H1 (cell line): ENCODE measurements at regions not wholly inside any gene's neighbourhood (a gene's known extent, or its start where the extent isn't known, plus 50 kb on each side); places are given as distances from the start of the nearest gene placed in this dataset.

Experiments used
- ASH2L ChIP-seq: fragments of 200-600, 300-600 bp; sonication (generic); IDR thresholded peaks from one replicate; pipeline ENCODE4 v1.7.1; 2017; ENCODE audit warnings: low read length
- ATF2 ChIP-seq: IDR thresholded peaks from 2 replicates; pipeline ENCODE4 v1.6.1; 2012; ENCODE audit warnings: low read length, inconsistent platforms
- CBX8 ChIP-seq: fragments of 300-800, 300-1000 bp; sonication (generic); IDR thresholded peaks from 2 replicates; pipeline ENCODE4 v1.7.1; 2016; ENCODE audit warnings: low read depth, low read length, borderline replicate concordance
- CTCF ChIP-seq, 3 experiments: IDR thresholded peaks; 1 replicate in 2 of 3; 2 replicates in 1 of 3; pipeline versions ENCODE4 v1.5.1 to v1.6.1; 2011; ENCODE audit warnings: low read length in 3 of 3, mild to moderate bottlenecking in 3 of 3, inconsistent platforms in 2 of 3, low read depth in 1 of 3, moderate library complexity in 1 of 3; ENCODE audit not compliant: insufficient read depth in 1 of 3; ENCODE audit errors: control extremely low read depth in 1 of 3
- EP300 ChIP-seq, 2 experiments: IDR thresholded peaks; 1 replicate in 1 of 2; 2 replicates in 1 of 2; pipeline ENCODE4 v1.6.1; 2011 to 2012; ENCODE audit warnings: low read depth in 2 of 2, low read length in 2 of 2, mild to moderate bottlenecking in 2 of 2, borderline replicate concordance in 1 of 2, inconsistent platforms in 1 of 2, moderate library complexity in 1 of 2
- POLR2AphosphoS5 ChIP-seq: IDR thresholded peaks from 2 replicates; pipeline ENCODE4 v1.6.1; 2011; ENCODE audit warnings: low read depth, low read length
- SIN3A ChIP-seq, 2 experiments: IDR thresholded peaks in 1 of 2; conservative IDR thresholded peaks in 1 of 2; 2 replicates each; pipeline ENCODE4 v1.6.1; 2011 to 2012; ENCODE audit warnings: low read length in 2 of 2, improper control_type of control experiment in 1 of 2, low read depth in 1 of 2, mild to moderate bottlenecking in 1 of 2
- TAF1 ChIP-seq: IDR thresholded peaks from 2 replicates; pipeline ENCODE4 v1.6.1; 2011; ENCODE audit warnings: mild to moderate bottlenecking, low read depth, low read length
- TEAD4 ChIP-seq: IDR thresholded peaks from 2 replicates; pipeline ENCODE4 v1.6.1; 2012; ENCODE audit warnings: low read depth, low read length, inconsistent platforms, mixed read lengths

- no peak for TF ChIP-seq SIN3A (conservative IDR thresholded peaks at IDR 0.05 in 1 of 2, IDR thresholded peaks at IDR 0.05 in 1 of 2; ENCODE audit: low read depth in 1 of 2, low read length in 2 of 2)
- TF ChIP-seq CTCF (IDR thresholded peaks at IDR 0.05; ENCODE audit: control extremely low read depth in 1 of 3, insufficient read depth in 1 of 3, low read depth in 1 of 3, low read length in 3 of 3), result no peak
- TF ChIP-seq TAF1, result no peak
- TF ChIP-seq ASH2L, result no peak
- no peak for TF ChIP-seq ATF2
- TF ChIP-seq CBX8, result no peak
- no peak for TF ChIP-seq EP300 (IDR thresholded peaks at IDR 0.05; ENCODE audit: borderline replicate concordance in 1 of 2, low read depth in 2 of 2, low read length in 2 of 2)
- no peak for TF ChIP-seq POLR2AphosphoS5
- no peak for TF ChIP-seq TEAD4
Observed at GRCh38 chr14:71202881-71203280, 295.6 kb downstream of the PCNX1 start.
